Panc1 (cell line): ENCODE measurements at regions not wholly inside any gene's neighbourhood (a gene's known extent, or its start where the extent isn't known, plus 50 kb on each side); places are given as distances from the start of the nearest gene placed in this dataset.

ENCODE experiments used
- POLR2AphosphoS5 ChIP-seq: IDR thresholded peaks from 2 replicates; pipeline ENCODE4 v1.6.1; 2012; ENCODE audit warnings: mild to moderate bottlenecking, low read depth, low read length, moderate library complexity
- TF ChIP-seq, protein P1 (sequence below): fragments of 450-650 bp; IDR thresholded peaks from 2 replicates; pipeline ENCODE4 v1.5.1; 2017; ENCODE audit warnings: mild to moderate bottlenecking

DNA sequence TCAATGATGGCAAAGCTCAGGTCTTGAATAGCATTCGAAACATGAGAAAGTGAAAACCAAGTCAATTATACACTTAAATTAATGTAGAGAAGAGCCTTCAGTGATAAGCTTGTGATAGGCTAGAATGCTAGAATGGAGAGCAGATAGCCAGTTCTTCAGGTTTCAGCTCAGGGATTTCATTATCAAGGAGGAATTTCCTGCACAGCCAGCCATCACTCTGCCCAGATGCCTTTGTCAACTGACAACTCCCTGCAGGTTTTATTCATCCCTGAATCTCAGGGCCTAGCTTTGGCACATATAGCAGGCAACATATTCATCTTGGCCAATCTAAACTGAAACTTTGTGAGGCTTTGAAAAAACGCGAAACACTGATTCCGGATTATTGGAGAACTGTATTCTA, 199.3 kb upstream of the CDH6 start:
- TF ChIP-seq, protein P1, sequence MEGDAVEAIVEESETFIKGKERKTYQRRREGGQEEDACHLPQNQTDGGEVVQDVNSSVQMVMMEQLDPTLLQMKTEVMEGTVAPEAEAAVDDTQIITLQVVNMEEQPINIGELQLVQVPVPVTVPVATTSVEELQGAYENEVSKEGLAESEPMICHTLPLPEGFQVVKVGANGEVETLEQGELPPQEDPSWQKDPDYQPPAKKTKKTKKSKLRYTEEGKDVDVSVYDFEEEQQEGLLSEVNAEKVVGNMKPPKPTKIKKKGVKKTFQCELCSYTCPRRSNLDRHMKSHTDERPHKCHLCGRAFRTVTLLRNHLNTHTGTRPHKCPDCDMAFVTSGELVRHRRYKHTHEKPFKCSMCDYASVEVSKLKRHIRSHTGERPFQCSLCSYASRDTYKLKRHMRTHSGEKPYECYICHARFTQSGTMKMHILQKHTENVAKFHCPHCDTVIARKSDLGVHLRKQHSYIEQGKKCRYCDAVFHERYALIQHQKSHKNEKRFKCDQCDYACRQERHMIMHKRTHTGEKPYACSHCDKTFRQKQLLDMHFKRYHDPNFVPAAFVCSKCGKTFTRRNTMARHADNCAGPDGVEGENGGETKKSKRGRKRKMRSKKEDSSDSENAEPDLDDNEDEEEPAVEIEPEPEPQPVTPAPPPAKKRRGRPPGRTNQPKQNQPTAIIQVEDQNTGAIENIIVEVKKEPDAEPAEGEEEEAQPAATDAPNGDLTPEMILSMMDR: no peak
- no peak for TF ChIP-seq POLR2AphosphoS5
